Fibroblast of lung (primary cell): ENCODE measurements at regions not wholly inside any gene's neighbourhood (a gene's known extent, or its start where the extent isn't known, plus 50 kb on each side); places are given as distances from the start of the nearest gene placed in this dataset.

ENCODE experiments used
- CTCF ChIP-seq, 2 donors: IDR thresholded peaks in 1 of 2; conservative IDR thresholded peaks in 1 of 2; 1 replicate in 1 of 2; 2 replicates in 1 of 2; pipeline ENCODE4 v1.5.1; 2011 to 2012; ENCODE audit warnings: low read length in 2 of 2, control low read depth in 1 of 2, inconsistent platforms in 1 of 2, low read depth in 1 of 2, mild to moderate bottlenecking in 1 of 2
- EZH2 ChIP-seq: IDR thresholded peaks from 2 replicates; pipeline ENCODE4 v1.5.1; 2012; ENCODE audit warnings: low read length, control low read depth, mild to moderate bottlenecking; ENCODE audit errors: missing control alignments

GRCh38 chr16:8408855-8409567, 181.3 kb downstream of the TMEM114 start:
- TF ChIP-seq CTCF (conservative IDR thresholded peaks at IDR 0.05 in 1 of 2, IDR thresholded peaks at IDR 0.05 in 1 of 2; ENCODE audit: low read depth in 1 of 2, low read length in 2 of 2) (no peak), EZH2 (no peak)
